IMR-90 (cell line): ENCODE measurements at regions not wholly inside any gene's neighbourhood (a gene's known extent, or its start where the extent isn't known, plus 50 kb on each side); places are given as distances from the start of the nearest gene placed in this dataset.

Experiments
- ATAC-seq: fragments of 200-7000 bp; cut with Tn5 transposase; 2 replicates; pipeline ENCODE4 v1.9.1; 2020; ENCODE audit warnings: low read depth, mild to moderate bottlenecking, moderate library complexity
- BruUV-seq: library from RNA; stranded (reverse); fragments of 400-500 nt; replicated peaks from 2 replicates; lab custom pipeline; 2021; lab: Mats Ljungman, UMichigan
- CTCF ChIA-PET: fragments of 300-600 bp; formaldehyde crosslinking; extraction: SDS; loops from one replicate; lab custom pipeline; 2021; ENCODE audit warnings: antibody characterized with exemption; lab: Yijun Ruan, JAX
- POLR2A ChIA-PET: fragments of 300-600 bp; sonication (Branson Sonifier 250); formaldehyde crosslinking; loops from one replicate; lab custom pipeline; 2022; ENCODE audit warnings: antibody characterized with exemption; ENCODE audit not compliant: unreplicated experiment; lab: Charles Lee
- DNase-seq: peaks from one replicate; pipeline ENCODE4 v3.0.0; 2013
- H2AFZ ChIP-seq: replicated peaks from 2 replicates; pipeline ENCODE3; 2013; ENCODE audit warnings: low read length, mild to moderate bottlenecking; ENCODE audit not compliant: poor library complexity
- H2AK5ac ChIP-seq: 2 replicates; pipeline ENCODE4 v1.6.1; 2013; ENCODE audit warnings: low read depth, low read length, inconsistent platforms
- H2AK9ac ChIP-seq: replicated peaks from 2 replicates; pipeline ENCODE3; 2013; ENCODE audit warnings: mild to moderate bottlenecking, low read depth, low read length, moderate library complexity; ENCODE audit not compliant: poor library complexity
- H2BK120ac ChIP-seq: 2 replicates; pipeline ENCODE4 v1.6.1; 2013; ENCODE audit warnings: low read depth, low read length, inconsistent platforms
- H2BK15ac ChIP-seq: 3 replicates; pipeline ENCODE4 v1.6.1; 2013; ENCODE audit warnings: low read depth, low read length, inconsistent platforms
- H2BK20ac ChIP-seq: 2 replicates; pipeline ENCODE4 v1.6.1; 2013; ENCODE audit warnings: low read depth, mild to moderate bottlenecking, inconsistent platforms, low read length, moderate library complexity
- H2BK5ac ChIP-seq: 2 replicates; pipeline ENCODE4 v1.6.1; 2013; ENCODE audit warnings: mild to moderate bottlenecking, low read depth, low read length, inconsistent platforms; ENCODE audit not compliant: poor library complexity, severe bottlenecking
- H3K14ac ChIP-seq: replicated peaks from 2 replicates; pipeline ENCODE4 v1.6.1; 2013; ENCODE audit warnings: low read depth, low read length, inconsistent platforms
- H3K18ac ChIP-seq: 2 replicates; pipeline ENCODE4 v1.6.1; 2013; ENCODE audit warnings: low read depth, low read length, control low read depth
- H3K23ac ChIP-seq: 2 replicates; pipeline ENCODE4 v1.6.1; 2013; ENCODE audit warnings: low read depth, low read length, inconsistent platforms
- H3K27ac ChIP-seq: 2 replicates; pipeline ENCODE4 v1.5.1; 2013; ENCODE audit warnings: mild to moderate bottlenecking, control low read depth, low read length; ENCODE audit not compliant: insufficient read depth
- H3K27me3 ChIP-seq: 2 replicates; pipeline ENCODE4 v1.6.1; 2013; ENCODE audit warnings: low read length; ENCODE audit not compliant: control insufficient read depth, insufficient read depth
- H3K36me3 ChIP-seq: 2 replicates; pipeline ENCODE4 v1.6.1; 2013; ENCODE audit warnings: low read length, mixed read lengths; ENCODE audit not compliant: control insufficient read depth, insufficient read depth
- H3K4ac ChIP-seq: 2 replicates; pipeline ENCODE4 v1.6.1; 2013; ENCODE audit warnings: low read depth, low read length, inconsistent platforms
- H3K4me1 ChIP-seq: 2 replicates; pipeline ENCODE4 v1.6.1; 2013; ENCODE audit warnings: low read length, mixed read lengths; ENCODE audit not compliant: control insufficient read depth, insufficient read depth
- H3K4me2 ChIP-seq: 2 replicates; pipeline ENCODE4 v1.6.1; 2013; ENCODE audit warnings: low read depth, mild to moderate bottlenecking, control low read depth, low read length, moderate library complexity
- H3K4me3 ChIP-seq: 2 replicates; pipeline ENCODE4 v1.5.1; 2013; ENCODE audit warnings: low read depth, mild to moderate bottlenecking, control low read depth, low read length, moderate library complexity; ENCODE audit not compliant: insufficient read depth
- H3K56ac ChIP-seq: 2 replicates; pipeline ENCODE4 v1.6.1; 2013; ENCODE audit warnings: low read length, inconsistent platforms; ENCODE audit not compliant: insufficient read depth; ENCODE audit errors: extremely low read depth
- H3K79me1 ChIP-seq, 2 experiments: 2 replicates each; pipeline ENCODE4 v1.6.1; 2013; ENCODE audit warnings: low read length in 2 of 2, inconsistent platforms in 1 of 2, low read depth in 1 of 2
- H3K9ac ChIP-seq: 2 replicates; pipeline ENCODE4 v1.6.1; 2013; ENCODE audit warnings: low read depth, low read length, control low read depth
- H3K9me1 ChIP-seq: 2 replicates; pipeline ENCODE4 v1.6.1; 2013; ENCODE audit warnings: low read length, inconsistent platforms; ENCODE audit not compliant: insufficient read depth
- H3K9me3 ChIP-seq: 2 replicates; pipeline ENCODE4 v1.6.1; 2013; ENCODE audit warnings: low read length; ENCODE audit not compliant: control insufficient read depth, insufficient read depth
- H4K20me1 ChIP-seq: 2 replicates; pipeline ENCODE4 v1.6.1; 2013; ENCODE audit warnings: low read length, inconsistent platforms; ENCODE audit not compliant: insufficient read depth
- H4K5ac ChIP-seq: 2 replicates; pipeline ENCODE4 v1.6.1; 2013; ENCODE audit warnings: mild to moderate bottlenecking, low read depth, low read length, control low read depth
- H4K8ac ChIP-seq, 2 experiments: 2 replicates each; pipeline ENCODE4 v1.6.1; 2013; ENCODE audit warnings: low read depth in 2 of 2, low read length in 2 of 2, control low read depth in 1 of 2, inconsistent platforms in 1 of 2
- H4K91ac ChIP-seq: 2 replicates; pipeline ENCODE4 v1.6.1; 2013; ENCODE audit warnings: low read depth, low read length, inconsistent platforms; ENCODE audit not compliant: insufficient read depth
- RAD21 ChIP-seq: IDR thresholded peaks from 2 replicates; pipeline ENCODE4 v1.6.1; 2012; ENCODE audit warnings: low read length, improper control_type of control experiment
- WGBS, 2 experiments: methylation state at CpG; one replicate each; pipeline versions ENCODE4 v1.1.5 to v1.1.7; 2013; ENCODE audit warnings: missing lambda C conversion rate in 2 of 2; ENCODE audit not compliant: insufficient read length in 1 of 2; ENCODE audit errors: extremely low coverage in 2 of 2; 5-methylcytosine and 5-hydroxymethylcytosine counted together
- dilution Hi-C: fragments of 300-500 bp; cut with HindIII; formaldehyde crosslinking; loops from one replicate; pipeline ENCODE4 v1.14.3; 2018; ENCODE audit warnings: low sequenced_read_pairs; ENCODE audit not compliant: unreplicated experiment
- in situ Hi-C: fragments of 300-500 bp; cut with MboI; formaldehyde crosslinking; loops from 3 replicates; pipeline ENCODE4 v1.14.3; 2019; ENCODE audit warnings: low sequenced_read_pairs, inconsistent platforms, mixed read lengths
- intact Hi-C: fragments of 100-400 bp; cut with micrococcal nuclease; formaldehyde crosslinking; loops from 2 replicates; pipeline ENCODE4 v1.10.0; 2022
- TF ChIP-seq, protein P1 (sequence below): fragments of 150-350 bp; IDR thresholded peaks from 2 replicates; pipeline ENCODE4 v1.6.1; 2017; ENCODE audit warnings: mild to moderate bottlenecking, antibody characterized with exemption, low read length, low read depth
- TF ChIP-seq, protein P2 (sequence below): fragments of 150-350 bp; IDR thresholded peaks from 2 replicates; pipeline ENCODE4 v1.6.1; 2016; ENCODE audit warnings: low read depth, mild to moderate bottlenecking, low read length, moderate library complexity, borderline replicate concordance

DNA sequence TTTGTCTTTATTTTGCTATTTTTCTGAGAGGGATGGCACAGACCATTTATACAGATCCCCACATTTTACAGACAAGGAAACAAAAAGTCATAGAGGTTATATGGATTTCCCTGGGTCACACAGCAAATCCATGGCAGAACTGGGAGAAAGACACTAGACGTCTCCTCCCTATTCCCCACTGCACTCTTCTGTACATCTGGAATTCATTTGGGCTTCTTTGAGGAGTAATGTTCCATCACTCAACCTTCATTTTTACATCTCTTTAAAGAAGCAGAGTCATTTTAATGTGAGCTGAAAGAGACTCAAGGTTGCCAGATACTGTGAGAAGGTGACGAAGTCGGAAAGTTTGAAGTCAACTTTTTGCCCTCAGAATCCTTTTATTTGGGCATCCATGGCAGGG is 207.3 kb downstream of the OTOR start:
- H3K14ac ChIP-seq, result no peak overlapping the region
- no peak overlapping the region for H2BK15ac ChIP-seq
- no peaks in the 10 kb centered on the region for H3K9me3 ChIP-seq
- H3K27ac ChIP-seq, result no peak overlapping the region
- BruUV-seq, result no TSS peak
- no peak overlapping the region for H3K56ac ChIP-seq
- WGBS, 2 experiments, result no CpG with 5 or more reads among the region's 3 CpGs
- TF ChIP-seq, protein P1, sequence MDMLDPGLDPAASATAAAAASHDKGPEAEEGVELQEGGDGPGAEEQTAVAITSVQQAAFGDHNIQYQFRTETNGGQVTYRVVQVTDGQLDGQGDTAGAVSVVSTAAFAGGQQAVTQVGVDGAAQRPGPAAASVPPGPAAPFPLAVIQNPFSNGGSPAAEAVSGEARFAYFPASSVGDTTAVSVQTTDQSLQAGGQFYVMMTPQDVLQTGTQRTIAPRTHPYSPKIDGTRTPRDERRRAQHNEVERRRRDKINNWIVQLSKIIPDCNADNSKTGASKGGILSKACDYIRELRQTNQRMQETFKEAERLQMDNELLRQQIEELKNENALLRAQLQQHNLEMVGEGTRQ, result no peak
- TF ChIP-seq, protein P2, sequence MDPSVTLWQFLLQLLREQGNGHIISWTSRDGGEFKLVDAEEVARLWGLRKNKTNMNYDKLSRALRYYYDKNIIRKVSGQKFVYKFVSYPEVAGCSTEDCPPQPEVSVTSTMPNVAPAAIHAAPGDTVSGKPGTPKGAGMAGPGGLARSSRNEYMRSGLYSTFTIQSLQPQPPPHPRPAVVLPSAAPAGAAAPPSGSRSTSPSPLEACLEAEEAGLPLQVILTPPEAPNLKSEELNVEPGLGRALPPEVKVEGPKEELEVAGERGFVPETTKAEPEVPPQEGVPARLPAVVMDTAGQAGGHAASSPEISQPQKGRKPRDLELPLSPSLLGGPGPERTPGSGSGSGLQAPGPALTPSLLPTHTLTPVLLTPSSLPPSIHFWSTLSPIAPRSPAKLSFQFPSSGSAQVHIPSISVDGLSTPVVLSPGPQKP, result no peak
- no peak for TF ChIP-seq RAD21
- no peak overlapping the region for H2BK120ac ChIP-seq
- no peak overlapping the region for H2AFZ ChIP-seq
- H3K27me3 ChIP-seq, result peaks cover 2% of the 10 kb centered on the region; the same call in 1 of the 2 replicates
- ChIA-PET CTCF (no interaction called here), POLR2A (no interaction called here)
- no peaks in the 10 kb centered on the region for H3K79me1 ChIP-seq
- no peaks in the 10 kb centered on the region for H4K20me1 ChIP-seq
- in situ Hi-C loops, result no loop called here
- intact Hi-C loops, result no loop called here
- no peak for ATAC-seq
- no peak overlapping the region for H3K23ac ChIP-seq
- no peak overlapping the region for H3K4me2 ChIP-seq
- H4K91ac ChIP-seq, result no peak overlapping the region
- H3K4me1 ChIP-seq, result no peaks in the 10 kb centered on the region
- no peak overlapping the region for H4K8ac ChIP-seq
- H2BK20ac ChIP-seq, result no peak overlapping the region
- H2AK5ac ChIP-seq, result no peak overlapping the region
- dilution Hi-C loops, result no loop called here
- no peak overlapping the region for H4K5ac ChIP-seq
- no peak overlapping the region for H2AK9ac ChIP-seq
- H3K9me1 ChIP-seq, result no peaks in the 10 kb centered on the region
- H3K9ac ChIP-seq, result no peak overlapping the region
- no peak overlapping the region for H3K18ac ChIP-seq
- DNase-seq, result no peak
- no peaks in the 10 kb centered on the region for H3K36me3 ChIP-seq
- no peak overlapping the region for H3K4ac ChIP-seq
- H3K4me3 ChIP-seq, result no peak overlapping the region
- H2BK5ac ChIP-seq, result no peak overlapping the region
